Naive thymus-derived CD8-positive, alpha-beta T cell (primary cell): ENCODE measurements at regions not wholly inside any gene's neighbourhood (a gene's known extent, or its start where the extent isn't known, plus 50 kb on each side); places are given as distances from the start of the nearest gene placed in this dataset.

Experiments used
- ATAC-seq, 2 donors: fragments of 150-1000 bp; cut with Tn5 transposase in 1 of 2; sonication (Bioruptor Pico), chemical (Tn5 transposase) in 1 of 2; 1 replicate in 1 of 2; 2 replicates in 1 of 2; pipeline ENCODE4 v1.10.0; 2021; ENCODE audit warnings: mild to moderate bottlenecking in 2 of 2, moderate library complexity in 2 of 2
- POLR2A ChIA-PET: fragments of 350-600 bp; sonication (Branson Sonifier 250); formaldehyde crosslinking; loops from one replicate; lab custom pipeline; 2021; ENCODE audit warnings: antibody characterized with exemption; lab: Charles Lee
- DNase-seq, 10 donors: peaks; one replicate each; pipeline versions ENCODE4 v3.0.0 to v3.0.0-alpha.2; 2020 to 2022
- H3K27ac Mint-ChIP-seq, 10 donors: one replicate each; pipeline ENCODE4 v1.8.0; 2020 to 2022; ENCODE audit warnings: mild to moderate bottlenecking in 10 of 10, mixed read lengths in 10 of 10, moderate library complexity in 4 of 10, inconsistent platforms in 1 of 10
- H3K27me3 Mint-ChIP-seq, 5 donors: one replicate each; pipeline ENCODE4 v1.8.0; 2021 to 2022; ENCODE audit warnings: mixed read lengths in 5 of 5
- H3K36me3 Mint-ChIP-seq, 3 donors: one replicate each; pipeline ENCODE4 v1.8.0; 2020 to 2022; ENCODE audit warnings: mixed read lengths in 3 of 3, mild to moderate bottlenecking in 2 of 3, inconsistent platforms in 1 of 3
- H3K4me1 Mint-ChIP-seq, 4 donors: one replicate each; pipeline ENCODE4 v1.8.0; 2021 to 2022; ENCODE audit warnings: mixed read lengths in 4 of 4
- H3K4me3 Mint-ChIP-seq, 10 donors: one replicate each; pipeline ENCODE4 v1.8.0; 2020 to 2022; ENCODE audit warnings: mild to moderate bottlenecking in 10 of 10, mixed read lengths in 10 of 10, moderate library complexity in 6 of 10, inconsistent platforms in 1 of 10
- H3K9me3 Mint-ChIP-seq, 9 donors: one replicate each; pipeline ENCODE4 v1.8.0; 2020 to 2022; ENCODE audit warnings: mixed read lengths in 9 of 9, mild to moderate bottlenecking in 3 of 9, inconsistent platforms in 1 of 9, moderate library complexity in 1 of 9

GRCh38 chr3:132228923-132229322, 88.3 kb upstream of the ACP3 start:
- H3K4me1 Mint-ChIP-seq, result no peaks in the 10 kb centered on the region
- no peaks in the 10 kb centered on the region for H3K9me3 Mint-ChIP-seq
- POLR2A ChIA-PET, result no interaction called here
- DNase-seq, result no peak
- no peak overlapping the region for H3K27ac Mint-ChIP-seq
- H3K27me3 Mint-ChIP-seq, result peaks cover 3 to 10% (median 3%) of the 10 kb centered on the region in 5 donors
- H3K4me3 Mint-ChIP-seq, result no peak overlapping the region
- H3K36me3 Mint-ChIP-seq, result no peaks in the 10 kb centered on the region
- ATAC-seq, result no peak

GRCh38 chr3:132229641-132230040, 87.6 kb upstream of the ACP3 start:
- no peaks in the 10 kb centered on the region for H3K36me3 Mint-ChIP-seq

GRCh38 chr3:132230156-132231000, 86.8 kb upstream of the ACP3 start:
- no peaks in the 10 kb centered on the region for H3K9me3 Mint-ChIP-seq
- POLR2A ChIA-PET, result interaction anchor here (0.5 kb wide), 1 partner anchor 288 kb away, joined by 5 read pairs; no protein-coding TSS in a partner anchor
- ATAC-seq, result no peak

More at GRCh38 chr3:132229641-132230040, 87.6 kb upstream of the ACP3 start:
- ATAC-seq (no peak), DNase-seq (no peak)
- peaks cover 3 to 10% (median 3%) of the 10 kb centered on the region in 5 donors for H3K27me3 Mint-ChIP-seq
- no peak overlapping the region for H3K4me3 Mint-ChIP-seq
- H3K9me3 Mint-ChIP-seq, result no peaks in the 10 kb centered on the region
- H3K27ac Mint-ChIP-seq, result no peak overlapping the region
- POLR2A ChIA-PET, result no interaction called here
- H3K4me1 Mint-ChIP-seq, result no peaks in the 10 kb centered on the region

GRCh38 chr3:132231633-132232032, 85.6 kb upstream of the ACP3 start:
- Mint-ChIP-seq H3K4me1 (no peaks in the 10 kb centered on the region), H3K9me3 (no peaks in the 10 kb centered on the region), H3K27ac (no peak overlapping the region), H3K4me3 (no peak overlapping the region), H3K36me3 (no peaks in the 10 kb centered on the region), H3K27me3 (peaks cover under 1 to 9% (median 4%) of the 10 kb centered on the region in 5 donors)
- DNase-seq (no peak), ATAC-seq (no peak)
- POLR2A ChIA-PET, result no interaction called here

More at GRCh38 chr3:132230156-132231000, 86.8 kb upstream of the ACP3 start:
- H3K27ac Mint-ChIP-seq, result no peak overlapping the region
- no peak overlapping the region for H3K4me3 Mint-ChIP-seq
- H3K4me1 Mint-ChIP-seq, result no peaks in the 10 kb centered on the region
- no peaks in the 10 kb centered on the region for H3K36me3 Mint-ChIP-seq
- H3K27me3 Mint-ChIP-seq, result peaks cover 3 to 10% (median 3%) of the 10 kb centered on the region in 5 donors
- DNase-seq, result no peak

GRCh38 chr3:132232231-132232792, 84.9 kb upstream of the ACP3 start:
- Mint-ChIP-seq H3K27me3 (peaks cover 1 to 3% (median 2%) of the 10 kb centered on the region in 5 donors), H3K36me3 (no peaks in the 10 kb centered on the region), H3K27ac (no peak overlapping the region), H3K4me3 (no peak overlapping the region), H3K9me3 (no peaks in the 10 kb centered on the region), H3K4me1 (no peaks in the 10 kb centered on the region)
- no peak for DNase-seq
- POLR2A ChIA-PET, result no interaction called here
- ATAC-seq, result no peak

GRCh38 chr3:132236701-132237651, 80.2 kb upstream of the ACP3 start:
- peaks cover 3 to 37% (median 9%) of the 10 kb centered on the region in 5 donors for H3K27me3 Mint-ChIP-seq
- no peak overlapping the region for H3K4me3 Mint-ChIP-seq
- POLR2A ChIA-PET, result no interaction called here
- H3K27ac Mint-ChIP-seq, result no peak overlapping the region
- no peak for DNase-seq
- no peaks in the 10 kb centered on the region for H3K4me1 Mint-ChIP-seq
- H3K9me3 Mint-ChIP-seq, result peaks cover 0 to 3% (median 0%) of the 10 kb centered on the region in 9 donors
- no peak for ATAC-seq
- no peaks in the 10 kb centered on the region for H3K36me3 Mint-ChIP-seq

GRCh38 chr3:132237652-132238032, 79.6 kb upstream of the ACP3 start:
- peaks cover 0 to 3% (median 0%) of the 10 kb centered on the region in 9 donors for H3K9me3 Mint-ChIP-seq
- H3K27ac Mint-ChIP-seq, result no peak overlapping the region
- peaks cover 5 to 41% (median 12%) of the 10 kb centered on the region in 5 donors for H3K27me3 Mint-ChIP-seq
- H3K4me1 Mint-ChIP-seq, result no peaks in the 10 kb centered on the region
- no peak overlapping the region for H3K4me3 Mint-ChIP-seq
- DNase-seq (no peak), ATAC-seq (no peak)
- no peaks in the 10 kb centered on the region for H3K36me3 Mint-ChIP-seq
- POLR2A ChIA-PET, result no interaction called here

GRCh38 chr3:132239587-132239986, 77.6 kb upstream of the ACP3 start:
- DNase-seq, result no peak
- no peak overlapping the region for H3K27ac Mint-ChIP-seq
- POLR2A ChIA-PET, result no interaction called here
- H3K27me3 Mint-ChIP-seq, result peaks cover 8 to 41% (median 12%) of the 10 kb centered on the region in 5 donors
- no peak overlapping the region for H3K4me3 Mint-ChIP-seq
- peaks cover 0 to 3% (median 0%) of the 10 kb centered on the region in 9 donors for H3K9me3 Mint-ChIP-seq
- no peaks in the 10 kb centered on the region for H3K36me3 Mint-ChIP-seq
- H3K4me1 Mint-ChIP-seq, result no peaks in the 10 kb centered on the region
- no peak for ATAC-seq

- DNase-seq, result no peak
- no peaks in the 10 kb centered on the region for H3K36me3 Mint-ChIP-seq
- no peak overlapping the region for H3K4me3 Mint-ChIP-seq
- peaks cover 0 to 3% (median 0%) of the 10 kb centered on the region in 9 donors for H3K9me3 Mint-ChIP-seq
- ATAC-seq, result no peak
- no peak overlapping the region for H3K27ac Mint-ChIP-seq
- no peaks in the 10 kb centered on the region for H3K4me1 Mint-ChIP-seq
- POLR2A ChIA-PET, result no interaction called here
- H3K27me3 Mint-ChIP-seq, result peaks cover 10 to 46% (median 13%) of the 10 kb centered on the region in 5 donors
These were observed 75.3 kb upstream of the ACP3 start for GRCh38 chr3:132241776-132242514.

GRCh38 chr3:132242790-132243189, 74.4 kb upstream of the ACP3 start:
- Mint-ChIP-seq H3K27me3 (peaks cover 10 to 50% (median 15%) of the 10 kb centered on the region in 5 donors), H3K4me3 (no peak overlapping the region), H3K36me3 (no peaks in the 10 kb centered on the region), H3K4me1 (no peaks in the 10 kb centered on the region), H3K27ac (no peak overlapping the region), H3K9me3 (peaks cover 0 to 3% (median 0%) of the 10 kb centered on the region in 9 donors)
- POLR2A ChIA-PET, result no interaction called here
- ATAC-seq, result no peak
- DNase-seq, result no peak

- DNase-seq, result no peak
- Mint-ChIP-seq H3K27me3 (peaks cover 10 to 34% (median 20%) of the 10 kb centered on the region in 5 donors), H3K27ac (no peak overlapping the region), H3K36me3 (no peaks in the 10 kb centered on the region), H3K4me3 (no peak overlapping the region), H3K9me3 (no peaks in the 10 kb centered on the region), H3K4me1 (no peaks in the 10 kb centered on the region)
- ATAC-seq, result no peak
- POLR2A ChIA-PET, result no interaction called here
These were observed 71.6 kb upstream of the ACP3 start for GRCh38 chr3:132245552-132246142.

GRCh38 chr3:132246212-132246611, 71.0 kb upstream of the ACP3 start:
- H3K36me3 Mint-ChIP-seq, result no peaks in the 10 kb centered on the region
- H3K27me3 Mint-ChIP-seq, result peaks cover 10 to 30% (median 20%) of the 10 kb centered on the region in 5 donors

More at GRCh38 chr3:132246212-132246611, 71.0 kb upstream of the ACP3 start:
- POLR2A ChIA-PET, result no interaction called here
- no peaks in the 10 kb centered on the region for H3K4me1 Mint-ChIP-seq
- ATAC-seq, result no peak
- H3K27ac Mint-ChIP-seq, result no peak overlapping the region
- H3K9me3 Mint-ChIP-seq, result no peaks in the 10 kb centered on the region
- no peak for DNase-seq
- H3K4me3 Mint-ChIP-seq, result no peak overlapping the region
